ENCODE measurements at regions not wholly inside any gene's neighbourhood (a gene's known extent, or its start where the extent isn't known, plus 50 kb on each side); places are given as distances from the start of the nearest gene placed in this dataset.
"Not testable (repeated sequence)": the region's sequence is repeated elsewhere in the genome, so short reads cannot be mapped to it uniquely, and the experiment has no call there.

DNA sequence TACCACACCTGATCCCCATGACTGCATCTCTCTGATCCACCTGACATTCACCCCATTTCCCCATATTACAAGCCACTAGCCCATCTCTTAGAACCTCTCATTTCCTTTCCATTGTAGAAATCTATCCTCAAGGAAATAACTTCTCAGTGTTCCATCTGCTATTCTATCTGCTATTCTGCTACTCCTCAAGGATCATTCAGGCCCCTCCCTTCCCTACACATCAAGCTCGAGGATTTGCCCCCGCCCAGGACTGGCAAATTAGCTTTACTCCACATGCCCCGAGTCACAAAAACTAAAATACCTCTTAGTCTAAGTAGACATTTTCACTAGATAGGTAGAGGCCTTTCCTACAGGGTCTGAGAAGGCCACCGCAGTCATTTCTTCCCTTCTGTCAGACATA lies 517.0 kb downstream of the IRS2 start:
- H3K9me3 ChIP-seq (replicated peaks in 1 of 2; ENCODE audit: control insufficient read depth in 2 of 2, insufficient read depth in 1 of 2, low read depth in 1 of 2, low read length in 2 of 2); H2BK15ac ChIP-seq (ENCODE audit: low read length); H3K27me3 ChIP-seq (ENCODE audit: control insufficient read depth in 3 of 3, insufficient read depth in 3 of 3, low read depth in 1 of 3, low read length in 3 of 3); H3K4me3 ChIP-seq (ENCODE audit: low read length in 2 of 2); H3K79me1 ChIP-seq (ENCODE audit: low read depth, low read length); H3K9ac ChIP-seq (ENCODE audit: low read depth, low read length, poor library complexity); H2AK5ac ChIP-seq (ENCODE audit: low read depth, low read length); H3K4me1 ChIP-seq (ENCODE audit: control insufficient read depth in 2 of 2, insufficient read depth in 1 of 2, low read depth in 1 of 2, low read length in 2 of 2); H4K8ac ChIP-seq (ENCODE audit: low read depth, low read length); H3K4me2 ChIP-seq (ENCODE audit: insufficient read depth, low read length, poor library complexity, severe bottlenecking); H3K14ac ChIP-seq (ENCODE audit: low read length); H3K36me3 ChIP-seq (replicated peaks in 1 of 2; ENCODE audit: control insufficient read depth in 2 of 2, insufficient read depth in 2 of 2, low read length in 2 of 2); H2BK12ac ChIP-seq (ENCODE audit: low read length); H2BK5ac ChIP-seq (ENCODE audit: low read length); DNase-seq (ENCODE audit: low spot score); H4K91ac ChIP-seq (ENCODE audit: low read depth, low read length, poor library complexity); H2BK120ac ChIP-seq (ENCODE audit: low read depth, low read length); H3K18ac ChIP-seq (ENCODE audit: low read length); H2AFZ ChIP-seq (ENCODE audit: low read length); H3K4ac ChIP-seq (ENCODE audit: low read length); H3K27ac ChIP-seq (replicated peaks; ENCODE audit: low read length); H3K23ac ChIP-seq (ENCODE audit: low read depth, low read length, poor library complexity): not testable (repeated sequence)
- WGBS, 2 donors (ENCODE audit: extremely low coverage in 2 of 2, insufficient read length in 2 of 2, insufficient replicate concordance in 1 of 2): no CpG with 5 or more reads among the region's 4 CpGs

DNA sequence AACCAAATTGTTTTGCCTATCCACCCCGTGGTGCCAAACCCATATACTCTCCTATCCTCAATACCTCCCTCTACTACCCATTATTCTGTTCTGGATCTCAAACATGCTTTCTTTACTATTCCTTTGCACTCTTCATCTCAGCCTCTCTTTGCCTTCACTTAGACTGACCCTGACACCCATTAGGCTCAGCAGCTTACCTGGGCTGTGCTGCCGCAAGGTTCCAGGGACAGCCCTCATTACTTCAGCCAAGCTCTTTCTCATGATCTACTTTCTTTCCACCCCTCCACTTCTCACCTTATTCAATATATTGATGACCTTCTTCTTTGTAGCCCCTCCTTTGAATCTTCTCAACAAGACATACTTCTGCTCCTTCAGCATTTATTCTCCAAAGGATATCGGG lies 517.9 kb downstream of the IRS2 start:
- H3K9ac ChIP-seq (ENCODE audit: low read depth, low read length, poor library complexity); H3K4me2 ChIP-seq (ENCODE audit: insufficient read depth, low read length, poor library complexity, severe bottlenecking); H3K9me3 ChIP-seq (replicated peaks in 1 of 2; ENCODE audit: control insufficient read depth in 2 of 2, insufficient read depth in 1 of 2, low read depth in 1 of 2, low read length in 2 of 2); H3K27ac ChIP-seq (replicated peaks; ENCODE audit: low read length); H2BK5ac ChIP-seq (ENCODE audit: low read length); H3K79me1 ChIP-seq (ENCODE audit: low read depth, low read length); H2BK120ac ChIP-seq (ENCODE audit: low read depth, low read length); H2AFZ ChIP-seq (ENCODE audit: low read length); H3K27me3 ChIP-seq (ENCODE audit: control insufficient read depth in 3 of 3, insufficient read depth in 3 of 3, low read depth in 1 of 3, low read length in 3 of 3); H3K4me3 ChIP-seq (ENCODE audit: low read length in 2 of 2); H2BK12ac ChIP-seq (ENCODE audit: low read length); H3K4me1 ChIP-seq (ENCODE audit: control insufficient read depth in 2 of 2, insufficient read depth in 1 of 2, low read depth in 1 of 2, low read length in 2 of 2); H2AK5ac ChIP-seq (ENCODE audit: low read depth, low read length); H3K36me3 ChIP-seq (replicated peaks in 1 of 2; ENCODE audit: control insufficient read depth in 2 of 2, insufficient read depth in 2 of 2, low read length in 2 of 2); H4K91ac ChIP-seq (ENCODE audit: low read depth, low read length, poor library complexity); H3K18ac ChIP-seq (ENCODE audit: low read length); H3K23ac ChIP-seq (ENCODE audit: low read depth, low read length, poor library complexity); H3K14ac ChIP-seq (ENCODE audit: low read length); H4K8ac ChIP-seq (ENCODE audit: low read depth, low read length); H2BK15ac ChIP-seq (ENCODE audit: low read length); DNase-seq (ENCODE audit: low spot score); H3K4ac ChIP-seq (ENCODE audit: low read length): not testable (repeated sequence)
- no CpG with 5 or more reads among the region's 3 CpGs for WGBS, 2 donors (ENCODE audit: extremely low coverage in 2 of 2, insufficient read length in 2 of 2, insufficient replicate concordance in 1 of 2)

DNA sequence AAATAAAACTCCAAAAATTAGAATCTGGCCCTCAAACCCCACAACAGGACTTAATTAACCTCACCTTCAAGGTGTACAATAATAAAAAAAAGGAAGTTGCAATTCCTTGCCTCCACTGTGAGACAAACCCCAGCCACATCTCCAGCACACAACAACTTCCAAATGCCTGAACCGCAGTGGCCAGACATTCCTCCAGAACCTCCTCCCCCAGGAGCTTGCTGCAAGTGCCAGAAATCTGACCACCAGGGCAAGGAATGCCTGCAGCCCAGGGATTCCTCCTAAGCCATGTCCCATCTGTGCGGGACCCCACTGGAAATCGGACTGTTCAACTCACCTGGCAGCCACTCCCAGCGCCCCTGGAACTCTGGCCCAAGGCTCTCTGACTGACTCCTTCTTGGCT lies 519.0 kb downstream of the IRS2 start:
- H3K36me3 ChIP-seq (replicated peaks in 1 of 2; ENCODE audit: control insufficient read depth in 2 of 2, insufficient read depth in 2 of 2, low read length in 2 of 2); H3K14ac ChIP-seq (ENCODE audit: low read length); H2BK120ac ChIP-seq (ENCODE audit: low read depth, low read length); H3K9me3 ChIP-seq (replicated peaks in 1 of 2; ENCODE audit: control insufficient read depth in 2 of 2, insufficient read depth in 1 of 2, low read depth in 1 of 2, low read length in 2 of 2); H2BK5ac ChIP-seq (ENCODE audit: low read length); H3K27me3 ChIP-seq (ENCODE audit: control insufficient read depth in 3 of 3, insufficient read depth in 3 of 3, low read depth in 1 of 3, low read length in 3 of 3); H3K4me3 ChIP-seq (ENCODE audit: low read length in 2 of 2); H2BK15ac ChIP-seq (ENCODE audit: low read length); H3K79me1 ChIP-seq (ENCODE audit: low read depth, low read length); H3K18ac ChIP-seq (ENCODE audit: low read length); H3K4me1 ChIP-seq (ENCODE audit: control insufficient read depth in 2 of 2, insufficient read depth in 1 of 2, low read depth in 1 of 2, low read length in 2 of 2); H3K27ac ChIP-seq (replicated peaks; ENCODE audit: low read length); H3K23ac ChIP-seq (ENCODE audit: low read depth, low read length, poor library complexity); H2BK12ac ChIP-seq (ENCODE audit: low read length); H3K9ac ChIP-seq (ENCODE audit: low read depth, low read length, poor library complexity); DNase-seq (ENCODE audit: low spot score); H2AK5ac ChIP-seq (ENCODE audit: low read depth, low read length); H2AFZ ChIP-seq (ENCODE audit: low read length); H4K91ac ChIP-seq (ENCODE audit: low read depth, low read length, poor library complexity); H3K4me2 ChIP-seq (ENCODE audit: insufficient read depth, low read length, poor library complexity, severe bottlenecking); H4K8ac ChIP-seq (ENCODE audit: low read depth, low read length); H3K4ac ChIP-seq (ENCODE audit: low read length): not testable (repeated sequence)
- no CpG with 5 or more reads among the region's 4 CpGs for WGBS, 2 donors (ENCODE audit: extremely low coverage in 2 of 2, insufficient read length in 2 of 2, insufficient replicate concordance in 1 of 2)

DNA sequence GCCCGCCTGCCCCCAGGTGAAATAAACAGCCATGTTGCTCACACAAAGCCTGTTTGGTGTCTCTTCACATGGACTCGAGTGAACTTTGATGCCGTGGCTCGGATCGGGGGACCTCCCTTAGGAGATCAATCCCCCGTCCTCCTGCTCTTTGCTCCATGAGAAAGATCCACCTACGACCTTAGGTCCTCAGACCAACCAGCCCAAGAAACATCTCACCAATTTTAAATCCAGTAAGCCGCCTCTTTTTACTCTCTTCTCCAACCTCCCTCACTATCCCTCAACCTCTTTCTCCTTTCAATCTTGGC lies 521.0 kb downstream of the IRS2 start:
- not testable (repeated sequence) for H3K4me1 ChIP-seq (ENCODE audit: control insufficient read depth in 2 of 2, insufficient read depth in 1 of 2, low read depth in 1 of 2, low read length in 2 of 2); H2AK5ac ChIP-seq (ENCODE audit: low read depth, low read length); H3K9ac ChIP-seq (ENCODE audit: low read depth, low read length, poor library complexity); H3K23ac ChIP-seq (ENCODE audit: low read depth, low read length, poor library complexity); H2BK5ac ChIP-seq (ENCODE audit: low read length); H3K27me3 ChIP-seq (ENCODE audit: control insufficient read depth in 3 of 3, insufficient read depth in 3 of 3, low read depth in 1 of 3, low read length in 3 of 3); H2AFZ ChIP-seq (ENCODE audit: low read length); H2BK12ac ChIP-seq (ENCODE audit: low read length); H3K9me3 ChIP-seq (replicated peaks in 1 of 2; ENCODE audit: control insufficient read depth in 2 of 2, insufficient read depth in 1 of 2, low read depth in 1 of 2, low read length in 2 of 2); H3K18ac ChIP-seq (ENCODE audit: low read length); H2BK15ac ChIP-seq (ENCODE audit: low read length); DNase-seq (ENCODE audit: low spot score); H4K8ac ChIP-seq (ENCODE audit: low read depth, low read length); H4K91ac ChIP-seq (ENCODE audit: low read depth, low read length, poor library complexity); H3K36me3 ChIP-seq (replicated peaks in 1 of 2; ENCODE audit: control insufficient read depth in 2 of 2, insufficient read depth in 2 of 2, low read length in 2 of 2); H3K14ac ChIP-seq (ENCODE audit: low read length); H3K4ac ChIP-seq (ENCODE audit: low read length); H3K79me1 ChIP-seq (ENCODE audit: low read depth, low read length); H2BK120ac ChIP-seq (ENCODE audit: low read depth, low read length); H3K4me2 ChIP-seq (ENCODE audit: insufficient read depth, low read length, poor library complexity, severe bottlenecking); H3K4me3 ChIP-seq (ENCODE audit: low read length in 2 of 2)
- H3K27ac ChIP-seq (replicated peaks; ENCODE audit: low read length): peak overlapping the region; percentile 82
- no CpG with 5 or more reads among the region's 8 CpGs for WGBS, 2 donors (ENCODE audit: extremely low coverage in 2 of 2, insufficient read length in 2 of 2, insufficient replicate concordance in 1 of 2)

All from neuronal stem cell (in vitro differentiated cells).